ENCODE measurements at regions not wholly inside any gene's neighbourhood (a gene's known extent, or its start where the extent isn't known, plus 50 kb on each side); places are given as distances from the start of the nearest gene placed in this dataset.

- TF ChIP-seq CTCF (IDR thresholded peaks at IDR 0.05 in 2 of 3, conservative IDR thresholded peaks at IDR 0.05 in 1 of 3; ENCODE audit: borderline replicate concordance in 1 of 3, insufficient read depth in 1 of 3, low read depth in 2 of 3, low read length in 2 of 3) (no peak), POLR2A (IDR thresholded peaks at IDR 0.05; ENCODE audit: borderline replicate concordance, extremely low read depth, insufficient read depth, insufficient read length) (no peak), YY1 (IDR thresholded peaks at IDR 0.05; ENCODE audit: extremely low read depth, insufficient replicate concordance, low read depth, low read length) (no peak), REST (IDR thresholded peaks at IDR 0.05; ENCODE audit: low read depth) (no peak), ELF1 (IDR thresholded peaks at IDR 0.05; ENCODE audit: borderline replicate concordance, low read depth) (no peak), POLR2AphosphoS5 (IDR thresholded peaks at IDR 0.05; ENCODE audit: low read depth, low read length) (no peak)
Observed at GRCh38 chr11:106446302-106446701, 368.8 kb downstream of the AASDHPPT start.
